Stimulated activated naive CD8-positive, alpha-beta T cell treated with anti-CD3 and anti-CD28 coated beads, Interleukin-15, amount 100 ng/mL, for 72 hours (primary cell): ENCODE measurements at regions not wholly inside any gene's neighbourhood (a gene's known extent, or its start where the extent isn't known, plus 50 kb on each side); places are given as distances from the start of the nearest gene placed in this dataset.

Source experiments
- ATAC-seq: fragments of 150-1000 bp; cut with Tn5 transposase; 2 replicates; pipeline ENCODE4 v1.10.0; 2021; ENCODE audit warnings: mild to moderate bottlenecking, moderate library complexity
- DNase-seq, 2 donors: peaks; one replicate each; pipeline ENCODE4 v3.0.0; 2021 to 2022
- H3K27ac Mint-ChIP-seq, 2 donors: one replicate each; pipeline ENCODE4 v1.8.0; 2022; ENCODE audit warnings: mild to moderate bottlenecking in 2 of 2, mixed read lengths in 2 of 2, moderate library complexity in 2 of 2
- H3K27me3 Mint-ChIP-seq: one replicate; pipeline ENCODE4 v1.8.0; 2022; ENCODE audit warnings: mixed read lengths
- H3K4me1 Mint-ChIP-seq: one replicate; pipeline ENCODE4 v1.8.0; 2022; ENCODE audit warnings: mild to moderate bottlenecking, mixed read lengths
- H3K4me3 Mint-ChIP-seq, 2 donors: one replicate each; pipeline ENCODE4 v1.8.0; 2022; ENCODE audit warnings: mild to moderate bottlenecking in 2 of 2, mixed read lengths in 2 of 2, moderate library complexity in 1 of 2
- H3K9me3 Mint-ChIP-seq, 2 donors: one replicate each; pipeline ENCODE4 v1.8.0; 2022; ENCODE audit warnings: mixed read lengths in 2 of 2

DNA sequence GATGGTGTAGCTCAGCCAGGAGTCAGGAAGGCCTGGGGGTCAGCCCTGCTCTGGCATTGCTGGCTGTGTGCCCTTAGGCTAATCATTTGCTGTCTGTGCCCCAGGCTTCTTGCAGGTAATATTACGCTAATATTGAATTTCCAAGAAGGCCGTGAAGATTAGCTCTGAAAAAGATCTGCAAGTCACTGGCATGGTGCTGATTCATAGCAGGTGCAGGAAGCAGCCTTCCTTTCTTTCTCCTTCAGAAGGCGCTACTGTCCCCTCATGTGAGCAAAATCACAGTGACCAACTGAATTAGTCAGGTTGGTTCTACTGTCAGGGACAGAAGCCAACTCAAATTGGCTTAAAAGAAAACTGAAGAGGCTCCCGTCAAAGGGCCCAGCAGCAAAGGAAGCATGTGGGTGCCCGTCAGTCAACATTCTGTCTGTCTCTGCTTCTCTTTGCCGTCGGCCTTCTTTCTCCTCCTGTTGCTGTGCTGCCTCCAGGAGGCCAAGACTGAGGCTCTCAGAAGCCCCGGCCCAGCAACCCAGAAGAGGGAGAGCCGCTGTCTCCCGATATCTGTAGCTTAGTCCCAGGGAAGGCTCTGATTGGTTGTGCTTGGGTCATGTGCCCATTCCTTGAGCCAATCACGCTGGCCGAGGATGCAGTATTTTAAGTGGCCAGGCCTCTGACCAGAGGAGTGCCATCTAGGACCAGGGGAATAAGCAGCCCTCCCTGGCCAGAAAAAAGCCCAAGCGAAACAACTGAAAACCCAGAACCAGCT, 67.8 kb upstream of the NEURL1B start:
- Mint-ChIP-seq H3K27ac (no peak overlapping the region), H3K27me3 (no peaks in the 10 kb centered on the region), H3K4me3 (no peak overlapping the region), H3K4me1 (no peaks in the 10 kb centered on the region), H3K9me3 (no peaks in the 10 kb centered on the region)
- no peak for DNase-seq
- ATAC-seq = no peak

DNA sequence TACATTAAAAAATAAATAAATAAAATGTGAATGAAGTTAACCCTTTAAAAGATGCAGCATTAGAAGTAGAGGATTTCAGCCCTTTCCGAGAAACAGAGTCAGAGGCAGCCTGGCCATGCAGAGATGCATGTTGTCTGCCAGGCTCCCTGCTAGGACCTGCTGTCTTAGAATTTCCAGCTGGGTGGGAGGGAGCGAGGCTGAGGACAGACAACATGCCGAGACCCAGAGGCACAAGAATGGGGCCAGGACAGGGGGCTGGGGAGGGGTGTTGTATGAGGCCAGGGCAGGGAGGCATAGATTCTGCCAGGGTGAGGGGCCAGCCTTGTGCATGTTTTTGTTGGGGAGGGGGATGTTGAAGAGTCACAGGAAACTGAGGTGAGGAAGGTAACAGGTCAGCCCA, 68.6 kb upstream of the NEURL1B start:
- no peaks in the 10 kb centered on the region for H3K27me3 Mint-ChIP-seq
- H3K27ac Mint-ChIP-seq = no peak overlapping the region
- H3K4me1 Mint-ChIP-seq = no peaks in the 10 kb centered on the region
- ATAC-seq = no peak
- no peaks in the 10 kb centered on the region for H3K9me3 Mint-ChIP-seq
- no peak for DNase-seq
- no peak overlapping the region for H3K4me3 Mint-ChIP-seq

DNA sequence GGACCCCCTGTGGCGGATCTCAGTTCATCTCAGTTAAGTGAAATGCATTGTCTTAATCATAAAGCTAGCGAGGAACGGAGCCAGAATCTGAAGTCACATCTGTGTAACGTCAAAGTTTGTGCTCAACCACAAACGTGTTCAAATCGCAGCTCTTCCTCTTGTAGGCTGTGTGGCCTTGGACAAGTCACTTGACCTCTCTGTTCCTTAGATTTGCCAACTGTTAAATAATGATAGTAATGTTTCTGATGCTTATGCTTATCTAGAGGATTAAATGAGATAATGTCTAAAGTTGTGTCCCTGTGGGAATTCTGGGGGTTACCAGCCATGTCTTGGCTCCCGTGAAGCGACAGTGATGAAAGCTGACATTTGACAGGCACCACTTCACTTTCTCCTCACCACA, 69.2 kb upstream of the NEURL1B start:
- Mint-ChIP-seq H3K27ac (no peak overlapping the region), H3K9me3 (no peaks in the 10 kb centered on the region), H3K27me3 (no peaks in the 10 kb centered on the region), H3K4me1 (no peaks in the 10 kb centered on the region), H3K4me3 (no peak overlapping the region)
- no peak for ATAC-seq
- DNase-seq = no peak

DNA sequence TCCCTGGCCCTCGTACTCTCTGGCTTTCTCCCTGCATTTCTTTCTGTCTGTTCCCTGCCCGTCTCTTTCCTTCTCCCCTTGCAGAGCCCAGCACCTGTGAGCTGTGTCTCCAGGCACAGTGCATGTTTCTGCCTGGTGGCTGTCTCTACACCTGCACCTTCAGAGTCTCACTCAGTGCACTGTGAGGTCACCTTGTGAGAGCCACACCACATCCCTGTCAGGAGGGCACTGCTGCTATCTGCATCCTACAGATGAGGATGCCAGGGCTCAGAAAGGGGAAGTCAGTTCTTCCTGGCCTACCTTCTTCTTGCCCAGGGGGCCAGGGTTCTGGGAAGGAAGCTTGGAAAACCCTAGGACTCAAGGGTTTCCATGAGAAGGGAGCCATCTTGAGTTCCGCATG, 69.7 kb upstream of the NEURL1B start:
- no peaks in the 10 kb centered on the region for H3K9me3 Mint-ChIP-seq
- no peaks in the 10 kb centered on the region for H3K27me3 Mint-ChIP-seq
- no peak overlapping the region for H3K4me3 Mint-ChIP-seq
- no peak overlapping the region for H3K27ac Mint-ChIP-seq
- peak; percentile 44 for ATAC-seq
- DNase-seq = no peak
- H3K4me1 Mint-ChIP-seq = no peaks in the 10 kb centered on the region

DNA sequence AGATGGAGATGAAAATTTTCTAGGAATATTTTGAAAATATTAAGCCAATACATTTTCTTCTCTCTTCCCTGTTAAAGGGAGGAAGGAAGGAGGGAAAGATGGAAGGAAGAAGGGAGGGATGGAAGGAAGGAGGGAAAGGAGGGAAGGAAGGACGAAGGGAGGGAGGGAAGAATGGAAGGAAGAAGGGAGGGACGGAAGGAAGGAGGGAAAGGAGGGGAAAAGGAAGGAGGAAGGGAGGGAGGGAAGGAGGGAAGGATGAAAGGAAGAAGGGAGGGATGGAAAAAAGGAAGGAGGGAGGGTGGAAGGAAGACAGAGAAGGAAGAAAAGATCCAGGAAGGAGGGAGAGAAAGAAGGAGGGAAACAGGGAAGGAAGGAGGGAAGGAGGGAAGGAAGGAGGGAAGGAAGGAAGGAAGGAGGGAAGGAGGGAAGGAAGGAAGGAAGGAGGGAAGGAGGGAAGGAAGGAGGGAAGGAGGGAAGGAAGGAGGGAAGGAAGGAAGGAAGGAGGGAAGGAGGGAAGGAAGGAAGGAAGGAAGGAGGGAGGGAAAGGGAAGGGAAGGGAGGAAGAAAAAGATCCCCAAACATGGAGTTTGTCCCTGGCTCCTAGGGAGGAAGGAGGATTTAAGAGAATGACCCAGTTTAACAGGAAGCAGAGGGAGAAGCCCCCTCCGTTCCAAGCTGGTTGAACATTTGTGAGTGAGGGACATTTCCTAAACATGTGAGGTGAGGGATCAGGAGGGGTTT, 70.3 kb upstream of the NEURL1B start:
- no peak for ATAC-seq
- Mint-ChIP-seq H3K4me1 (no peaks in the 10 kb centered on the region), H3K9me3 (no peaks in the 10 kb centered on the region), H3K27me3 (no peaks in the 10 kb centered on the region), H3K27ac (no peak overlapping the region), H3K4me3 (no peak overlapping the region)
- DNase-seq = no peak

DNA sequence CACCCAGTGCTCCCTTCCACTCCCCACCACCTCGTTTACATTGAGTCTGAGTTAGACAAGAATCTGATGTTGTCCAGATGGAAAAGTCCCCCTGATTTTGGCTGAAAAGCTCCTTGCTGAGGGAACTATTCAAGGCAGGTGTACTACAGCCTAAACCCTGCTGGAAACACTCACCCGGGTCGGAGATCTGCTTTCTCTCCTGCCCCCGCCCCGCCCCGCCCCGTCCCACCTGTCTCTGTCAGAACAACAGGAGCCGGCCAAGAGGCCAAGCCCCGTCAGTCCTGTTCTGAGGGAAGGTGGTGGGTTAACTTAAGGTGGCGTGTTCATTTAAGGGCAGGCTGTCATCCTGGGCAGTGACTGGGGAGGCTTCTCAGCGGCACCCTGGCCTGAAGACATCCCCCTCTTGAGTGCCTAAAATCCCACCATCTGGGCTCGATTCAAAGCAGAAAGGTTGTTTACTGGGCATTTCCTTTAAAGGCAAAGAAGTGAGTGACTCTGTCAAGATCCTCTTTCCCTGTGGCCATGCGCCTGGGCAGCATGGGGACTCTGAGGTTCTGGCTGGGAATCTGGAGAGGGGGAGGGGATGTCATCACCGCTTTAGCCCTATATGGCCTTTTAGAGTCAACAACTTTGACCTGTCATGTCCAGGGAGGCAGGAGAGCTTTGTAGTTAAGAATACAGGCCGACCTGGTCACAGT, 71.1 kb upstream of the NEURL1B start:
- no peaks in the 10 kb centered on the region for H3K27me3 Mint-ChIP-seq
- no peaks in the 10 kb centered on the region for H3K4me1 Mint-ChIP-seq
- ATAC-seq = no peak

DNA sequence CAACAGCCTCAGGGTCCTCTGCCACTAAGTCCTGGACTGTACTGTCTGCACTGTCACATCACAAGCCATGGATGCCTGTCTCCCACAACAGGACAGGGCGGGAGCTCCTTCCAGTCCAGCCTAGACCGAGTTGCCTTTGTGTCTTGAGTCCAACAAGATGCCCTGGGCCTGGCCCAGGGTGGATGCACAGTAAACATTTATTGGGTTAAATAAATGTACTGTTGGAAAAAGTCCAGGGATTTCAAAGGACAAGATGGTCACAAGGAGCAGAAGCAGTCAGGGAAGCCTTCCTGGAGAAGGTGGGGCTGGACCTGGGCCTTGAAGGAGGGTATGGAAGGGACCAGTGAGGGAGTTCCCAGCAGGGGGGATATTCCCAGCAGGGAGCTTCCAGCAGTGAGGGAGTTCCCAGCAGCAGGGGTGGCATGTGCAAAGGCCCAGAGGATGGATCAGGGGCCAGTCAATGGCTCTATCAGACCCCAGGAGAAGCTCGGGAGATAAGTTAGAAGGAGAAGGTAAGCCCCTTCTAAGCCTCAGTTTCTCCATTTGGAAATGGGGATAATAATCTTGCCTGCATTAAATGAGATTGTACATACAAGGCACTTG, 72.7 kb upstream of the NEURL1B start:
- no peaks in the 10 kb centered on the region for H3K9me3 Mint-ChIP-seq
- H3K4me3 Mint-ChIP-seq = no peak overlapping the region
- DNase-seq = no peak
- no peaks in the 10 kb centered on the region for H3K27me3 Mint-ChIP-seq
- no peaks in the 10 kb centered on the region for H3K4me1 Mint-ChIP-seq
- ATAC-seq = no peak
- H3K27ac Mint-ChIP-seq = no peak overlapping the region

More for the DNA sequence above, 71.1 kb upstream of the NEURL1B start:
- DNase-seq = no peak
- no peak overlapping the region for H3K4me3 Mint-ChIP-seq
- H3K9me3 Mint-ChIP-seq = no peaks in the 10 kb centered on the region
- H3K27ac Mint-ChIP-seq = peak overlapping the region in 1 of 2 donors; percentile 28

DNA sequence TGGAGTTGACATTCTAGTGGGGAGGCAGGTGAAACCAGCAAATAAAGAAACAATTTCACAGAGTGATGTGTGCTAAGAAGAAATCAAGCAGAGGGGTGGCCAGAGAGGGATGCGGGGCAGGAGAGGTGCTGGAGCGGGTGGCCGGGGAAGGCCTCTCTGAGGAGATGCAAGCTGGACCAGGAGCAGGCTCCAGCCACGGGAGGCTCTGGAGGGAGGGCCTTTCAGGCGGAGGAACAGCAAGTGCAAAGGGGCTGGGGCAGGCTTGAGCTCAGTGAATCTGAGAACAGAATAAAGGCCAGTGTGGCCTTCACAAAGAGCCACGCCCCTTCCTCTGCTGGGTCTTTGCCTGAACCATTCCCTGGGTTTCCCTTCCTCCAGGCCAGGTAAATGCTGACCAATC, 73.2 kb upstream of the NEURL1B start:
- no peak overlapping the region for H3K4me3 Mint-ChIP-seq
- DNase-seq (no peak), ATAC-seq (no peak)
- H3K4me1 Mint-ChIP-seq = no peaks in the 10 kb centered on the region
- H3K9me3 Mint-ChIP-seq = no peaks in the 10 kb centered on the region
- H3K27ac Mint-ChIP-seq = no peak overlapping the region
- H3K27me3 Mint-ChIP-seq = peaks cover 4% of the 10 kb centered on the region

DNA sequence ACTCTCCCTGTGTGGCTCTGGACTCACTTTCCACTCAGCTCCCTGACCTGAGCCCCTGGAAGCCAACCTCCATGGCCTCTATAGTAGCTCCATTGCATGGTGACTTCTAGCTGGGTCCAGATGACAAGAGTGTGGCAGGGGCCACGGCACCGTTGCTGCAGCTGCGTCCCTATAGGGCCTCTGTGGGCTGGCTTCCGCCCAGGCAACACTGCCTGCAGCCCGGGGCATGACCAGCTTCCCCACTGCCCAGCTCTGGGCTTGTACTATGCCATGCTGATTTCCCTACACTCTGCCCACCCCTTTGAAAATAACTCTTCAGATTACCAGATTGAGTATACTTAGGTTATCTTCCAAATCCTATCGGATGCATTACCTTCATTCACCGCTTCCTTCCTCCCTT, 73.8 kb upstream of the NEURL1B start:
- DNase-seq = no peak
- Mint-ChIP-seq H3K27me3 (peaks cover 9% of the 10 kb centered on the region), H3K4me3 (no peak overlapping the region), H3K4me1 (no peaks in the 10 kb centered on the region), H3K27ac (no peak overlapping the region), H3K9me3 (no peaks in the 10 kb centered on the region)
- no peak for ATAC-seq

DNA sequence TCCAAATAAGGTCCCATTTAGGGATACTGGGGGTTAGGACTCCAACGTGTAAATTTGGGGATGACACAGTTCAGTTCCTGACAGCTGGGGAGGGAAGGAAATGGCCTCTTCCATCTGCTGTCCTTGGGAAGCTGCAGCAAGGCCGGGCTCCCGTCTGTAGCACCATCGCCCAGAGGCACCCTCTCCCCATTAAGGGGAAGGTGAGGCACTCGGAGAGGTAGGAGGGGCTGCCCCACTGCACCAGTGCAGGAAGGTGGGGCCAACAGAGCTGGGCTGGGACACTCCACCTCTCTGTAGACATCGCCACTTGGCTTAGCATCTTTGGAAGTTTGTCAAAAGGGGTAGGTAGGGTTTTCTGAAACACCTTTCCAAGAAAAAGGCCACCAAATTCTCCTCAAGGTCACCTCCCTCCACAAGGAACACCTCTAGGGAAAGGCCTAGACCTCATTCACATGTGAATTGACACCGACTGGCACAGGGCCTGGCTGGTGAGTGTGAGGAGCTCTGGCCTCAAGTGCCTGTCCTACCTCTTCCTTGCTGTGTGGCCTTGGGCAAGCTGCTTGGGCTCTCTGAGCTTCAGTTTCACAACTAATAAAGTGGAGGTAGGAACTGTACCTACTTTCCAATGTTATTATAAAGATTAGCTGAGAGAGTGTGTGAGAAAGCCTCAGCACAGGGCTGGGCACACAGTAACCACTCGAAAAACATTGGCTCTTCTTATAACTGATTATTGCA, 75.0 kb upstream of the NEURL1B start:
- Mint-ChIP-seq H3K27me3 (peaks cover 16% of the 10 kb centered on the region), H3K9me3 (no peaks in the 10 kb centered on the region), H3K4me3 (no peak overlapping the region), H3K27ac (no peak overlapping the region), H3K4me1 (no peaks in the 10 kb centered on the region)
- DNase-seq = no peak
- no peak for ATAC-seq

DNA sequence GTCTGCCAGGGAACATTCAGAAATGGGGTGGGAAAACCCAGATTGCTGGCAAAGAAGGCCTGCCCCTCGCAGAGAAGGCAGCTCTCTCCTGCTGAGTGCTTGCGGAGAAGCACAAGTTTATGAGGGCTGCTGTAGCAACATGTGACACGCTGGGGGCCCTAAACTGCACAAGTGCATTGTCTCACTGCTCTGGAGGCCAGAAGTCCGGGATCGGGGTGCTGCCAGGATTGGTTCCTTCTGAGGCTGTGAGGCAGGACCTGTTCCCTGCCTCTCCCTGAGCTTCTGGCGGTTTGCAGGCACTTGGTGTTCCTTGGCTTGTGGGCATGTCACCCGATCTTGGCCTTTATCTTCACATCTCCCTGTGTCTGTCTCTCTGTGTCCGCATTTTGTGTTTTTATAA, 75.6 kb upstream of the NEURL1B start:
- no peak overlapping the region for H3K27ac Mint-ChIP-seq
- no peak for DNase-seq
- peaks cover 18% of the 10 kb centered on the region for H3K27me3 Mint-ChIP-seq
- no peaks in the 10 kb centered on the region for H3K4me1 Mint-ChIP-seq
- no peak for ATAC-seq
- no peak overlapping the region for H3K4me3 Mint-ChIP-seq
- no peaks in the 10 kb centered on the region for H3K9me3 Mint-ChIP-seq

DNA sequence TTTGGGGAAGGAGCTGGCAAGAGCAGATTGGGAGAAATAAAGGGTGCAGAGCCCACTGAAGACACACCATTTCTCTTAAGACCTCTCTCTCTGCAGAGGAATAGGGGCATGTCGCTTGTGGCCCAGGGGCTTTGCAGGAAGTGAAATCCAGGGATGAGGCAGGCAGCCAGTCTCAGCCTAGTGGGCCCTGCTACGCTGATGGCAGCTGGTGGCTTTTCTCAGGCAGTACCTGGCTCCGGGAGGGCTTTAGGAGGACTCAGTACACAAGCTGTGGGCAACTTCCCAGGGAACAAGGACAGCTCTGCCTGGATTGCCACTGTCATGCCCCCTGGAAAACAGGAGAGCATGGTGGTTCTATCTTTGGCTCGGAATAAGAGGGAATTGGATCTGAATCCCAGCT, 76.2 kb upstream of the NEURL1B start:
- ATAC-seq (no peak), DNase-seq (no peak)
- Mint-ChIP-seq H3K27ac (no peak overlapping the region), H3K27me3 (peaks cover 18% of the 10 kb centered on the region), H3K4me1 (no peaks in the 10 kb centered on the region), H3K4me3 (no peak overlapping the region), H3K9me3 (no peaks in the 10 kb centered on the region)

DNA sequence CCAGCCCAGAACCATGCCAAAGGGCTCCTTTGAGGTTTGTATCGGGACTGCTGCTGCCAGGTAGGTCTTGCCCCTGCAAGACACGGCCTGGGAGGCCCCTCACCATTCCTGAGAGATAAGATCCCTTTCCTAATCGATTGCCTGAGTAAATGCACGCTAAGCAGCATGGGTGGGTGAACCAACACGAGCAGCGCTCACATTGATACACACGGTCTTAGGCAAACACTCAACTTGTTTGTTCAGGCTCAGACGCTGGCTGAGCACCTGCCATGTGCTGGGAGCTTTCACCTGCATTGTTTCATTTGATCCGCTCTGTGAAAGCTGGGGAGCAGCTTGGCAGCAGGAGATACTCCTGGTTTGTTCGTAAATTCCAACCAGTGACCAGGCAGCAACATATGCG, 76.9 kb upstream of the NEURL1B start:
- Mint-ChIP-seq H3K4me1 (no peaks in the 10 kb centered on the region), H3K9me3 (no peaks in the 10 kb centered on the region), H3K4me3 (no peak overlapping the region), H3K27me3 (peaks cover 18% of the 10 kb centered on the region), H3K27ac (no peak overlapping the region)
- ATAC-seq = no peak
- DNase-seq = no peak

DNA sequence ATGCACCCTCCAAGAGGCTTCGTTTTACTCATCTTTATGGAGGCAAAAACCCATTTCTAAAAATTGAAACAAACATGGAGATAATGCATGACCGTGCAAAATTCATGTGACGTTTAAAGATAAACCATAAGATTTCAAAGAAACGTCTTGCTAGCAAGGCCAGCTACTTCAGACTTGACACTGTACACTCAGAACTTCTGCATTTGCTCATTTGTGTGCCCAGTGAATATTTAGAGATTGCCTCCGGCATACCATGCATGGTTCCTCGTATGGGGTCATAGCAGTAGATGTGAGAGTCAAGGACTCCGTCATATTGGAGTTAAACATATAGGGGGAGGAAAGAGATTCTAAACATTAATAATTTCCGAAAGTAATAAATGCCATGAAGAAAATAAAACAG, 78.6 kb upstream of the NEURL1B start:
- Mint-ChIP-seq H3K27ac (no peak overlapping the region), H3K4me1 (no peaks in the 10 kb centered on the region), H3K4me3 (no peak overlapping the region), H3K27me3 (peaks cover 26% of the 10 kb centered on the region), H3K9me3 (no peaks in the 10 kb centered on the region)
- DNase-seq = no peak
- ATAC-seq = no peak

DNA sequence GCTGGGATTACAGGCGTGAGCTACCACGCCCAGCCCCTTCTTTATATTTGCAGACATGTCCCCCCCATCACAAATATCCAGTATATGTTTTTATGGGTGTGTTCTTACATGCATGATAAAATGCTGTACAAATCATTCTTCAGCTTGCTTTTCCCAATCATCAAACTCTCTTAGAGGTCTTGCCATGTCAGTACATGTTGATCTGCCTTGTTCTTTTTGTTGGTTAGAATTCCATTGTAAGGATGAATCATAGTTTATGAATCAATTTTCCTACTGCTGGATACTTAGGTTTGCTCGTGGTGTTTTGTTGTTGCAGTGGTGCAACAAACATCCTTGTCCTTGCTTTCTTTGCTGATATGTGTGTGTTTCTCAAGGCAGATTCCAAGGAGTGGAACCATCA, 79.9 kb upstream of the NEURL1B start:
- no peaks in the 10 kb centered on the region for H3K9me3 Mint-ChIP-seq
- no peak overlapping the region for H3K27ac Mint-ChIP-seq
- H3K27me3 Mint-ChIP-seq = peaks cover 26% of the 10 kb centered on the region
- H3K4me3 Mint-ChIP-seq = no peak overlapping the region
- no peak for ATAC-seq
- no peak for DNase-seq
- no peaks in the 10 kb centered on the region for H3K4me1 Mint-ChIP-seq
